HG03045 (cell line): ENCODE measurements at regions not wholly inside any gene's neighbourhood (a gene's known extent, or its start where the extent isn't known, plus 50 kb on each side); places are given as distances from the start of the nearest gene placed in this dataset.

Experiments
- ATAC-seq: cut with Tn5 transposase; IDR thresholded peaks from one replicate; pipeline ENCODE4 v1.9.1; 2021; ENCODE audit warnings: mild to moderate bottlenecking, moderate library complexity; ENCODE audit not compliant: unreplicated experiment

DNA sequence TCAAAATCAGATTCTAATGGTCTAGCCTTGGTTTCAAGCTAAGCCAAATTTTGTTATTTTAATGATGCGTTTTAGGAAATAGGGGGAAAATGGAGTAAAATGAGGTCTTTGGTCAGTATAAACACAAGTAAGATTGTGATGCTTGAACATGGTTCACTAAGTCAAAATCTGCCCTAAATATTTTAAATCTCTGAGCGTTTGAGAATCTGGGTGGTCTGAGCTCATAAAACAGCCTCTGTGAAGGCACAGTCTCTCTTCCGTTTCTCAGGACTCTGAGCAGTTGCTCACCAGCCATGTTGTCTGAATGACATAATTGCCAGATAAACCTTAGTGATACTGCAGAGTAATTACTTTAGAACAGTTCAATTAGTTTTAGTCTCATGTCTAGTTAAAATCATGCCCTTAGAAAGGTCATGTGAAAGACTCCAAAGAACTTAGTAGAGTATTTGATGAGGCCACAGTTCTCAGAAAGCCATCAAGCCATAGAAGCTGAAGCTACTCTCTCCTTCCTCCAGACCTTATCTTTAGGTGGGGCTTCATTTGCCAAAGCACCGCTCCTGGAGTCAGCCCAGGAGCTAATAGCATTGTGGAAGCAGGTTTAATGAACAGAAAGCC, 257.1 kb upstream of the MAP3K1 start:
- ATAC-seq, result no peak

DNA sequence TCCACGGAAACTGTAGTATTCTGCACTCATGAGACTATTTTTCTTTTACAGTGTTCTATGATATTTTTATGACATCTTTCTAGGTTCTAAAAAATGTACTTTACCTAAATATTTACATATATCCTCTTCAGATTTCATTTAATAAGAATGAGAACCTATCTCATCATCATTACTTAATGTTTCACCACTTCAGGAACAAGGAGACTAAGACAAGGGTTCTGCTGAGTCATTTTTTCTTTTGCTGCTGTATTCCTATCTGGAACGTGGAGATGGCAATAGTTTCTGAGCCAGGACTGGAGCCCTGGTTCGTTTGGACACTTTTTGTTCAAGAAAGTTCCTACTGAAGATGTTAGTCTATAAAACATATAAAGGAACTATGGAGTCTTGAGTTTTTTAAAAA, 258.2 kb upstream of the MAP3K1 start:
- ATAC-seq, result no peak

DNA sequence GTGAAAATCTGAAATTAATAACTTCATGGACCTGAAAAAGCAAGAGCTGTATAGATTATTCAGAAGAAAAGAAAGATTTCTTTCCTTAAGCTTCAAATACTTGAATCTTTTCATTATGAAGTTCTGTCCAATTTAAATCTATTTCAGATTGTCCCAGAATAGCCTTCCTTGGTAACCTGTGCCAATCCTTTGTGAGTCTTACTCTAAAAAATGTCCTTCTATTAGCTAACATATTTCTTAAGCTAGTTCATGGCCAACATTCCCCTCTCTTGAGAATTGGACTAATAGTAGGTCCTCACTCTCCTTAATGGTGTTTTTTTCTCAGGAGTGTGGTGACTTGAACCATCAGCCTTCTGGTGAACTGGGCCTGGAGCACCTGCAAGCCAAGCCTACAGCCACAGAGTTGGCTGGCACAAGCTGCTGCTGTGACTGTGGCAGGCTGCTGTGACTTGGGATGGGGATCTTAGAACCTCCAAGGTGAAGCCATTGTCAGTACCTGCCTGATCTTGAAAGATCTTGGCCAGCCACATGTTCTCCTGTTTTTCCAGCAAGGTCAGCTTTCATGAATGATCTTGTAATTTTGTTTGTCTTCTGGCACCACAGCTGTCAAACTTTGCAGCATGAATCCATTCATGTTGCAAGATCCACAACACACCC, 262.6 kb upstream of the MAP3K1 start:
- ATAC-seq, result no peak

DNA sequence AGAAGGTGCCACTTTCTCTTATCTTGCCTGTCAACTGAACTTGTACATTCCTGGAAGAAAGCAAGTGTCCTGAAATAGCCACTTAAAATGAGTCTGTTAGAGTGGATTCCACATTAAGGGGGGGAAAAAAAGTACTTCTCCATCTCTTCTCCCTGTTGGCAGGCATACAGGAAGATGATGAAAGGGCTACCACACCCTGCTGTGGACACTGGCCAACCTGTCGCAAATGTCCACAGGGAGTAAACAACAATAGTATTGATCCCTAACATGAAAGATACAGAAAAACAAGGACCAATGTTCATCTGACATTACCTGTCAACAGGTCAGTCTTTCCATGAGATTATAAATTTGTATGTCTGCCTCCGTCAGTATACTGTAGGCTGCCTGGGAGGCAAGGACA, 265.1 kb upstream of the MAP3K1 start:
- ATAC-seq, result no peak

DNA sequence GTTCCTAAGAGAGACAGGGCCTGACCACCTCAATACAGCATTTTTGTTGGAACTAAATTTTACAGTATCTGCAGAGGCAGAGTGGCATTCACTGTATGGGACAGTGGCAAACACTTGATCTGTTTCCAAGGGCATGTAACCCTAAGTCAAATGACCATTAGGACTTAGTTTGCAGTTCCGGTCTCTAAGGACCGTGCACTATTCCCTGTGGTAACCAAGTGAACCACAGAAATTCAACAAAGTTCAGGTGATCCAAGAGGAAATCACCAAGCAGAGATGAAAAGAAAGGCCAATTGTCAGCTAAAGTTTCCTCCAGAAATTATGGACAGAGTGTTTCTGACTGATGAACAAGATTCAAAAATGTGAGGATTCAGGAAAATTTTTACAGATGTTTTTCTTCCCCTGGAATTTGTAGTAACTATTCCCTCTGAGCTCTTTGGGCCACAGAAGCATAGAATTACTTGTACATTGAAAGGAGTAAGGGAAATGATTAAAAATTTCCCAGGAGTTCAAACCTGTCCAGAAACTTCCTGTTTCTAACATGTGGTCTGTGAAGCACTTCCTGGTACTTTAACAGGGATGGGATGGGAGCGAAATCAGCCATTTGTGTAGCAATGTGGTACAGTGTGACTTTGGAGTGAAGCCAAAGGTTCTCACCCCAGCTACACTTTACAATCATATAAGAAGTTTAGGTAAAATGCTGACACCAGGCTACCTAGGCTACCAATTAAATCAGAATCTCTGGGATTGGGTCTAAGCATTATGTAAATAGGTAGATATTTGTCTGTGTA, 266.1 kb upstream of the MAP3K1 start:
- ATAC-seq, result no peak

DNA sequence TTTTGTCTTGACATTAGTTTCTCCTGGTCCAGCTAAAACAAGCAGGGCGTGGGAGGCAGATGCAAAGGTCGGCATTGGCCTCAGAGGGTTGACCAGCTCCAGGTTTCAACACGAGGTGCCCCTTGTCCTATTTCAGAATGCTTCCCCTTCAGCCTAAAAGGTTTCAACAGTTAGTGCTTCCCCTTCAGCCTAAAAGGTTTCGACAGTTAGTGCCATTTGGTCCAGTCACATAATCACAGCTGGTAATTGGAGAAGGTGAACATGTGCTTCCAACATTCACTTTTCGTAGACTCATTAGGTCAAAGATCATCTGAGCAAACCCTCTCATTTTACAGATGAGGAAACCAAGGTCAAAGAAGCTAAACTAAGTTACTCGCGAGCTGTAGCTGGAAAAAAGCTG, 270.3 kb upstream of the MAP3K1 start:
- ATAC-seq, result no peak

DNA sequence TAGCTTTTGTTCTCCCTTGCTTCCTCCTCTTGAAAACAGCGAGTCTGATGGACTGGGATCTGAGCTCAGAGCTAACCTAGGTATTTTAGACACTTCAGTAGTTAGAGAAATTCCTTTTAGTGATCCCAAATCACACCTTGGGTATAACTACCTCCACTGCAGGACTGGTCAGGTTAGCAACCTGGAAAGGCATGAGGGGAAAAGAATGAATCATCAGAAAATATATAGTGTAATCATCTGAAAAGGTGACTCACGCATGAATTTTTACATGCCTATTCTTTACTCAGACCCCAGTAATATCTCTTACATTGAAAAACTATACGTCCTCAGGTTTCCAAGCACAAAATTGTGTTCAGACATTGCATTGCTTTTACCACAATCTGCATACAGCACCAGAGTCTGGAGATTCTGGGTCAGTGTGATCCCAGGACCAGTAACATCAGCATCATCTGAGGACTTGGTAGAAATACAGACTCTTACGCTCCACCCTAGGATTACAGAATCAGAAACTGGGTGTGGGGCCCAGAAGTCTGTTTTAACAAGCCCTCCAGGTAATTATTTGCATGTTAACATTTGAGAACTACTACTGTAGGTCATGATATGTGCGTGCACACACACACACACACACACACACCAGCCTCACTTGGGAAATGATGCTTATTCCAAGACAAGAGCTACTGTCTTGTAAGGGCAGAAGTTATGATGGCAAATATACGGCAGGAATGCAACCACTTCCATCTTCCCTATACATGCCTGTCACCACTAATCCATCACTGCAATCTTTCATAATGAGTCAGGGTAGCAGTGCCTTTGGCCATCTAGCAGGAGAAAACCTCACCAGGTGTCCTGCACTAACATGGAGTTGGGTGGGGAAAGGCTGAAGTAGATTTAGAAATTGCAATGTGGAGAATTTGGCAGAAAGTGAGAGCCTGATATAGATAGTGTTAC, 271.6 kb upstream of the MAP3K1 start:
- no peak for ATAC-seq

DNA sequence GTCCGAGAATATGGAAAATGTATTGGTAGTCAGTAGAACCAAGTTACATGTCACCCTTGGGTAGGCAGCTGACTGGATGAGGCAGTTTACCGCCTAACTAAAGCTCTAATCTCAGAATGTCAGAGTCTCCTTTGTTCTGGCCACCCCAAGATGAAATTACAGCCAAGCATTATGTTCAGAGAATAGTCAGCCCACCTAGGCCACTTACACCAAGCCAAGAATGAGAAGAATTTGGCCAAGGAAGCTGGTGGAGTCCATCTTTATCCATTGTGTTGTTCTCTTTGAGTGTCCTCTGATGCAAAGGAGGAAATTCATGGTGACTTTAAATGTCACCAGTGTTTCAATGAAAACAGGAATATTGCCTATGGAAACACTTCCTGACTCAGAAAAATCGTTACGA, 275.1 kb upstream of the MAP3K1 start:
- no peak for ATAC-seq

DNA sequence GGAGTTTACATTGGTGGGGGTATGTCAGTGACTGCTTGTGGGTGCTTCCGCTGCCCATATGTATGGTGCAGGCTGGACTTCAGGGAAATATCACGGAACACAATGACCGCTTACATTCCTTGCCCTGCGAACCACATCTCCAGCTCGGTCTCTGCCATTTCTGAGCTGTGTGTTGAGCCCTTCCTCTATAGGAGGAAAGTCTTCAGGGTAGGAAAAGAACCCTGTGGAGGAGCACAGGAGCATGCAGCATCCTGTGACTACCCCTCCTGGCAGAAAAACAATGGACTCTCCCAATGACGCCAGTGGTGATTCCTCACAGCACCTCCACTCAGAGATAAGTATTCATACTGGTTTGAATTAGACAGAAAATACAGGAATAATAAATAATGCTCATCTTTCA, 276.8 kb upstream of the MAP3K1 start:
- no peak for ATAC-seq

DNA sequence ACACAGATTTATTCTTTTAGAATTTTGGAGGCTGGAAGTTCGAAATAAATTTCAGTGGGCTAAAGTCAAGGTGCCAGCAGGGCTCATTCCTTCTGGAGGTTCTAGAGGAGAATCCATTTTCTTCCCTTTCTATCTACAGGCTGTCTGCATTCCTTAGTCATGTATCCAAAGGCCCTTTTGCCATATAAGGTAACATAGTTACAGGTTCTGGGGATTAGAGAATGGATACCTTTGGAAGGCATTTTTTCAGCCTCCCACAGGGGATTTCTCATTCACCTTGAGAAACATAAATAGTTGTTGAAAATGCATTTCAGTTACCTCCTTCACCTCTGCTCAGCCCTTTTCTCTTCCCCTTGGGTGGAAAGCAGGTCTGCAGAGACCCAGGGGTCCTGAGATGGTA, 280.0 kb upstream of the MAP3K1 start:
- ATAC-seq, result no peak

DNA sequence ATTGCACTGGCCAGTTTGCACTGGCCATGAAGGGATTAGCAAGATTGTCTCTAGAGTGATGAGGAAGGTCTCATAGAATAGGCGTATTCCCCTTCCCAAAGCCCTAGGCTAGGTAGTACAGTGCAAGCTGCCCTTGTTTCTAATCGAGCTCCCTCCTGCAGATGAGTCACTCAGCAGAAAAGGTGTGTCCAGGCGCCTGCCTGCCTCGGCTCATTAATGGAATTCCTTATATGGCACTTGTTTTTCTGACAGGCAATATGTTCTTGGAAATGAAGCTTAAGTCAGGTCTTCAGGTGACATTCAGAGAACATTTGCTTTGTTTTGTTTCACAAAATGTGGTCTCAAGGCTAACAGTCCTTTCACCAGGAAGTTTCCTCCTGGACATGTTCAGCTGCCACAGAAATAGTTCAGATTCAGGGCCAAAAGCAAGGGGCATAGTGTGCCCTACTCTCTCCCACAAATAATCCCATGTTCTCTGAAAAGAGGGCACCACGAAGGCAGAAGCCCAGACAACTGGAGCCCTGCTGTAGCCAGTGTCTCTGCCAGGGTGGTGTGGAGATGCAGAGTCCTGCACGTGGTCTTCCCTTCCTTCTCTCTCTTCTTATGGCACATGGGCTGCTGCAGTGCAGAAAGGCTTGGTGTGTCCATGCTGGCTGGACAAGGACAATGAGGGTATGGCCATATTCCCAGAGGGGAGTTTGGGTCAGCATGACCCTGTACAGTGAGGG, 281.1 kb upstream of the MAP3K1 start:
- no peak for ATAC-seq

DNA sequence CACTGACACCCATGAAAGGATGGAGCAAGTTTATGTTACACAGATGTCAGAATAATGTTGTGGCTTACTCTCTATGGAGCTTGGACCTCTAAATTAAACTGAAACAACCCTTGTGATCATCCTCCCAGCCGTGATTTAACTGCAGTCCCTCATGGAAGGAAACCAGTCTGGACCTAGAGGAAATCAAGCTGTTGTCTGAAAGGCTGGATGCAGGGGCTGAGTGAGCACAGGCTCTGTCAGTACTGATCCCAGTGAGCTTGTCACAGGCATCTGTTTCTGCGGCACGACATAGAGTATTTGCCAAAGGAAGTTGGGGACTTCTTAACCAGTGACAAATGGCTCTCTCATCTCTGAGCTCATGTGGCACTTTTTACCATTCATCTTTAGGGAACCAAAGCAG, 282.9 kb upstream of the MAP3K1 start:
- no peak for ATAC-seq

DNA sequence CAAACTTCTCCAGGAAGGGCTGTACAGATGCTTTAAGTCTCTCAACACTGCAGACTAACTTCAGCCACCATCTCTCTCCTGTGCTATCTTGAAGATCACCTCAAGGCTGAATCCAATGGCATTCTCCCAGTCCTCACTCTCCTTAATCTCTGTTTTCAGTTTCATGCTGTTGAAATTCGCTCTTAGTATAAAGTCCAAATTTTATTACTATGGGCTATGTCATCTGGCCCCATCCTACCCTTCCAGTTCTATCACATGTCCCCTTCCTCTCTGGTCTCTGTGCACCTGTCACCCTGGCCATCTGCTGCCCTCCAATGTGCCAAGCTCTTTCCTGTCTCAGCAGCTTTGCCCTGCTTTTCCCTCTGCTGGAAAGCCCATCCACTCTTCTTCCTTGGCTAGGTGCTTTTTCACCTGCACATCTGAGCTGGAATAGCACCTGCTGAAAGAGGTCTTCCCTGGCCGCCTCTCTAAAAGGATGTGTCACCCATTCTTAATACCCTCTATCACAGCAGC, 284.7 kb upstream of the MAP3K1 start:
- ATAC-seq, result no peak

DNA sequence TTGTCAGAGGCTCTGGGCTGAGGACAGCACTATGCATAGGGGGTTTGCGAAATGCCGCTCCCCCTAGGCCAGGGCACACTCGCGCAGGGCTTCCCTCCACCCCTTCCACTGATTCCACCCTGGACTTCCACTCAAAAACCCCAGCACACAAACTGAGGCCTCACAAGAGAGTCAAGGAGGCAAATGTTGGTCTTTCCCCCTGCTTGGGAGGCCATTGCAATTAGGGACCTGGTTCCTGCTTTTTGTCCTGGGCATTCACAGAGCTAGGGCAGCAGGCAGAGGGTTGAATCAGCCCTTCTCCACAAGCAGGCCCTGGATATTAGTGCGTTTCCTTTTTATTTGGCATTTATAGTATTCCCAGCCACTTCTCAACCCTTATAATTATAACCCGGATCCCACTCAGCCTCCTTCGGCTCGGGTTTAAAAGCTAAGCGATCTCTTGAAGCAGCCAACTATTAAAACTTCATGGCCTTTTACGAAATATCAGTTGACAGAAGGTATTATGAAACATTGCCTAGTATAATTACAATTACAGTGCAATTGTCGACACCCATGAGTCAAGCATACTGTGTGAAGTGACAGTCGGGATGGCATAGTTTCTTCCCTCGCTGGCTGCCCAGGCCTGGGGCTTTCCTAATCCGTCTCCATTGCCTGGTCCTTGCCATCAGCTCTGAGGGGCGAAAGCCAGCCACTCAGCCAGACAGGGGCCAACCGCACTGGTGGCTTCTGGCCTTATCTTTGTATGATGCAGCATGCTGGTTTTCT, 285.5 kb upstream of the MAP3K1 start:
- ATAC-seq, result no peak

DNA sequence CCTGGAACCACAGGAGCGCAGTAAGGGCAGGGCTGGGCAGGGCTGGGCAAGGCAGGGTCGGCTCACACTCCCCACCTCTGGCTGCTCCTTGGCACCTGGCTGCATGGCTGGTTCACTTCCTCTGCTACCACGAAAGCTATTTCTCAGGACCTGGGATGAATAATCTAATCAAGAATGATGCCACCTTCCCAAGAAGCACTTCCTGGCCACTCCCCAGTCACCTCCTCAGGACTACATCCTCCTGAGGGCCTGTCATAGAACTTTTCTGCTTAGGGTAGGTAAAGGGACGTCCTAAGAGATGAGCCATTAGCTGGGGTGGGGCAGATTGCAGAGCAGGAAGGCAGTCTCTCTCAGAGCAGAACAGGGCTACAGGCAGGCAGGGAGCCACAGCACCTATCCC, 288.2 kb upstream of the MAP3K1 start:
- ATAC-seq, result no peak

DNA sequence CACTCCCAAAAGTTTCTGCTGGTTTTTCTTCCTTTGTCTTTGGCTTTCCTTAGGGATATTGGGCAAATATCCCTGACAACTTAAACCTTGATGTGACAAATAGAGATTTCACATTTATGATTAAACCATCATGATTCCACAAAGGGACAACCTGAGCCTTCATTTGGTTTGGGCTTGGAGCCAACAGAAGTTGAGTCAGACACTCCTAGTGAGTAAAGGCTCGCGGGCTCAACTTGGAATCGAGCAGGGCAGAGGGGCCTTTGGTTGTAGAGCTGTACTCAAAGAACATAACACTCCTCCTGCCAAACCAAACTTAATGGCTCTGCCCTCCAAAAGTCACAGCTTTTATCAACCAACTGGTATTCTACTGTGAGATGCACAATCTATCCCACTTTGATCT, 290.2 kb upstream of the MAP3K1 start:
- ATAC-seq, result no peak

DNA sequence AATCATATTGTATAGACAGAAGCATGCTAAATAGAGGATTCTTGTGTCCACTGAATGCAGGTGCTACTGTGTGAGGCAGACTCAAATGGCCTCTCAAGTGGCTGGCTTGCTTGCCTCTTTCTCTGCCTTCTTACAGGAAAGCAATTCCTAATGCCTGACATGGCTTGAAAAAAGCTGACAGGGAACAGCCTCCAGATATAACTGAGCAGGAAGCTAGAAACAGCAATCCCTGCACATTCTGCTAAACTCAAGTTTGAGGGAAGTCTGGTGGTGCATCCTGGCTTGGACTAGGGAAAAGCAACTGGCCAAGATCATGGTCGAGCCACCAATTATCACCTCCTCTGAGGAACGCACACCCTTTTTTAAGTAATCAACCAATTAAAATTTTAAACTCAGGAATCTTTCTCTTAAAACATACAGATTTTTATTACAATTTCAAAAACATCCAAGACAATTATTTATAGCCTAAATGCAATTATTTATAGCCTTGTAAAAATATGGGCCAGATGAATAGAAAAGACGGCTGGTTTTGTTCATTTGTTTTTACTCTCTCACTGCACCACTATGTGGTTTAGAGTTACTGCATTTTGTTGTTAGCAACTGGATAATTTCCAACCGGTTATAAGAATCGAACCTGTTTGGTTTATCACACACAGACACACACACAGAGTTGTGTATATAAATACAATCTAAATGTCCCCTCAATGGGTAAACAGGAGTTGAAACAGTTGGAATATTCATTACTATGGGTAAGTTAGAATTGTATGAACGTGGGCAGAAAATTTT, 290.9 kb upstream of the ANKRD55 start:
- ATAC-seq, result no peak

DNA sequence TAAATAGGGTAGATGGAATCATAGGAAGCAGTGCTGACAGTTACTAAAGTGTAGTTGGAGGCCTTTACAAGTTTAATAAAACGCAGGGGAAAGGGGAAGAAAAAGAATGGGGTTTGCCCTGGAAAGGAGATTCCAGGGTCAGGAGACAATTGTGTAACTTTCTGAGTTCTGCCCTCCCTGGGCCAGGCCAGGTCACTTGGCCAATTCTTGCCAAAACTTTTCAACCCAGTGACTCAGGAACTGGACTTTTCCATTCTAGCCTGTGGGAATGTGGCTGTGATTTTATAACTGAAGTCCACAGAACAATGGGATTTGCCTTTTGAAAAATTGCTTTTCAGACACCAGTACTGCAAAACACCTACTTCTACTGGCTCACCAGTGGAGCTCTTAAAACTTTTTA, 289.8 kb upstream of the ANKRD55 start:
- no peak for ATAC-seq

DNA sequence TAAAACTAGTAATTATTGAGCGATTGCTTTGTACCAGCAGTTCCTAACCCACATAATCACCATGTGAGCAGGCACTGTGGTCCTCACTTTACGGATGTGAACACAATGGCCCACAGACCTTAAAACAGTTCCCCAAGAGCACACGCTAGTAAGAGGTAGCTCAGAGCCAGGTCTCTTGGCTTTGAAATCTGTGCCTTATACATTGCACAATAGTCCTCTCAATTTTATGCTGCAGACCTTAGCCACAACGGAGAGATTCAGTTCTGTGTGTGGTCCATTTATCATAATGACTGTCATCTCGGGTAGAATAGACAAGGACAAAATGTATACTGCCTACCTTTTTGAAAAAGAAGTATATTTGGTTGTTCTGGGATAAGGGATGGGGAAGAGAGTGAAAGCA, 289.0 kb upstream of the ANKRD55 start:
- ATAC-seq, result no peak
